Smooth muscle cell (in vitro differentiated cells): ENCODE measurements at regions not wholly inside any gene's neighbourhood (a gene's known extent, or its start where the extent isn't known, plus 50 kb on each side); places are given as distances from the start of the nearest gene placed in this dataset.

Experiments used
- DNase-seq: peaks from one replicate; lab custom pipeline; 2025; ENCODE audit not compliant: unreplicated experiment; lab: John Stamatoyannopoulos, UW
- H2AFZ ChIP-seq: fragments of 200-600 bp; sonication (generic); 2 replicates; pipeline ENCODE4 v1.6.0; 2016; ENCODE audit warnings: antibody characterized with exemption, low read depth, mild to moderate bottlenecking
- H3F3A ChIP-seq: fragments of 200-600 bp; sonication (generic); 2 replicates; pipeline ENCODE4 v1.6.0; 2017; ENCODE audit warnings: antibody characterized with exemption, low read depth
- H3K27ac ChIP-seq: fragments of 200-600 bp; sonication (generic); 2 replicates; pipeline ENCODE4 v1.5.1; 2016; ENCODE audit warnings: low read depth, mild to moderate bottlenecking
- H3K27me3 ChIP-seq: fragments of 200-600 bp; sonication (generic); 2 replicates; pipeline ENCODE4 v1.6.1; 2016; ENCODE audit warnings: low read depth, mild to moderate bottlenecking
- H3K36me3 ChIP-seq: fragments of 200-600 bp; sonication (generic); 2 replicates; pipeline ENCODE4 v1.5.1; 2016; ENCODE audit warnings: low read depth
- H3K4me1 ChIP-seq: fragments of 200-600 bp; sonication (generic); 2 replicates; pipeline ENCODE4 v1.5.1; 2016; ENCODE audit warnings: low read depth
- H3K4me2 ChIP-seq: fragments of 200-600 bp; sonication (generic); 2 replicates; pipeline ENCODE4 v1.6.0; 2016; ENCODE audit warnings: mild to moderate bottlenecking
- H3K4me3 ChIP-seq: fragments of 200-600 bp; sonication (generic); 2 replicates; pipeline ENCODE4 v1.5.1; 2016; ENCODE audit warnings: mild to moderate bottlenecking
- H3K79me2 ChIP-seq: fragments of 200-600 bp; sonication (generic); 2 replicates; pipeline ENCODE4 v1.6.0; 2016; ENCODE audit warnings: low read depth, mild to moderate bottlenecking
- H3K9ac ChIP-seq: fragments of 200-600 bp; sonication (generic); 2 replicates; pipeline ENCODE4 v1.6.0; 2016; ENCODE audit warnings: low read depth
- H3K9me3 ChIP-seq: fragments of 200-600 bp; sonication (generic); replicated peaks from 2 replicates; pipeline ENCODE4 v1.5.1; 2016; ENCODE audit warnings: low read depth
- H4K20me1 ChIP-seq: fragments of 200-600 bp; sonication (generic); 2 replicates; pipeline ENCODE4 v1.6.0; 2016; ENCODE audit warnings: low read depth
- WGBS: methylation state at CpG from one replicate; pipeline ENCODE4 v1.1.7; 2016; ENCODE audit warnings: low lambda C conversion rate; 5-methylcytosine and 5-hydroxymethylcytosine counted together
- TF ChIP-seq, protein P1 (sequence below): fragments of 200-600 bp; sonication (generic); IDR thresholded peaks from 2 replicates; pipeline ENCODE4 v1.5.1; 2017; ENCODE audit warnings: borderline replicate concordance, mild to moderate bottlenecking, antibody characterized with exemption; ENCODE audit not compliant: insufficient read depth, poor library complexity, severe bottlenecking

DNA sequence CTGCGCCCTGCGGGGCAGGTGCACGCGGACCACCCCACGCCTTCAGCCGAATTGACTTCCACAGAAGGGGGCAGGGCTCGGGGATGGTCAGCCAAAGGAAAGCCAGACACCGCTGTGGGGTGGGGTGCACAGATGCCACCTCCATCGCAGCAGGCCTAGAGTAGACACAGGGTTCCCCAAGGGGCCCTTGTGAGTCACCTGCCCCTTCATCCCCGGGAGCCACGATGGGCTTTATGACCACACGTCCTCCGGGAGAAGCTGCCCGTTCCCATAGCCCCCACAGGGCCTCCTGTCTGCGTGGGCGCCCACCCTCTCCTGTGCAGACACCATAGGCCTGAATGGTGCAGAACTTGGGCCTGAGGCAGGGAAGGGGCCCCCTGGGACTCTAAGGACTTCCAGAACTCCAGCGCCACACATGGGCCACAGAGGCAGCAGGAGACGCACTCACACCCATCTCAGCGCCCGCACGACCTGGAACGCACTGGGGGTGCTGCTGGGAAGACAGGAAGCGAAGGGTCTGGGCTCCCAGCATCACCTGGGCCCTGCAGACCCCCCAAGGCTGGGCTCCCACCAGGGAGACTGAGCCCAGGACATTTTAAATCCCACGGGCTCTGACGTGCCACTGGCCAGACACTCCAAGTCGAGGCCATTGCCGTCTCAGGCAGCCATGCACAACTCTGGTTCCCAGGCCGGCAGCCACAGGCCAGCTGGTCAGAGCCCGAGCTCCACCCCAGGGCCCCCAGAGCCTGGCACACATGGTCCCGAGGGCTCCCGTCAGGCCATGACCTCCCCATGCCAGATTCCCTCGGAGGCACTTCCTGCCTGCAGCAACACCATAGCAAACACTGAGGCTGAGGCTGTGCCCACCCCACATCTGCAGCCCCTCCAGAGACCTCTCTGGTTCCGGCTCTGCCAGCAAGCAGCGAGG is 134.2 kb downstream of the DLL1 start:
- Histone ChIP-seq H3K4me3 (no peak overlapping the region), H3F3A (no peaks in the 10 kb centered on the region), H3K36me3 (no peaks in the 10 kb centered on the region), H3K4me1 (peaks cover 17% of the 10 kb centered on the region), H3K9me3 (no peaks in the 10 kb centered on the region), H3K79me2 (no peaks in the 10 kb centered on the region), H2AFZ (no peak overlapping the region), H3K9ac (no peak overlapping the region), H3K4me2 (no peak overlapping the region), H3K27ac (no peak overlapping the region), H3K27me3 (no peaks in the 10 kb centered on the region), H4K20me1 (no peaks in the 10 kb centered on the region)
- DNase-seq = no peak
- 90% methylated on average over 34 of the region's 34 CpGs for WGBS
- TF ChIP-seq, protein P1, sequence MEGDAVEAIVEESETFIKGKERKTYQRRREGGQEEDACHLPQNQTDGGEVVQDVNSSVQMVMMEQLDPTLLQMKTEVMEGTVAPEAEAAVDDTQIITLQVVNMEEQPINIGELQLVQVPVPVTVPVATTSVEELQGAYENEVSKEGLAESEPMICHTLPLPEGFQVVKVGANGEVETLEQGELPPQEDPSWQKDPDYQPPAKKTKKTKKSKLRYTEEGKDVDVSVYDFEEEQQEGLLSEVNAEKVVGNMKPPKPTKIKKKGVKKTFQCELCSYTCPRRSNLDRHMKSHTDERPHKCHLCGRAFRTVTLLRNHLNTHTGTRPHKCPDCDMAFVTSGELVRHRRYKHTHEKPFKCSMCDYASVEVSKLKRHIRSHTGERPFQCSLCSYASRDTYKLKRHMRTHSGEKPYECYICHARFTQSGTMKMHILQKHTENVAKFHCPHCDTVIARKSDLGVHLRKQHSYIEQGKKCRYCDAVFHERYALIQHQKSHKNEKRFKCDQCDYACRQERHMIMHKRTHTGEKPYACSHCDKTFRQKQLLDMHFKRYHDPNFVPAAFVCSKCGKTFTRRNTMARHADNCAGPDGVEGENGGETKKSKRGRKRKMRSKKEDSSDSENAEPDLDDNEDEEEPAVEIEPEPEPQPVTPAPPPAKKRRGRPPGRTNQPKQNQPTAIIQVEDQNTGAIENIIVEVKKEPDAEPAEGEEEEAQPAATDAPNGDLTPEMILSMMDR = no peak

DNA sequence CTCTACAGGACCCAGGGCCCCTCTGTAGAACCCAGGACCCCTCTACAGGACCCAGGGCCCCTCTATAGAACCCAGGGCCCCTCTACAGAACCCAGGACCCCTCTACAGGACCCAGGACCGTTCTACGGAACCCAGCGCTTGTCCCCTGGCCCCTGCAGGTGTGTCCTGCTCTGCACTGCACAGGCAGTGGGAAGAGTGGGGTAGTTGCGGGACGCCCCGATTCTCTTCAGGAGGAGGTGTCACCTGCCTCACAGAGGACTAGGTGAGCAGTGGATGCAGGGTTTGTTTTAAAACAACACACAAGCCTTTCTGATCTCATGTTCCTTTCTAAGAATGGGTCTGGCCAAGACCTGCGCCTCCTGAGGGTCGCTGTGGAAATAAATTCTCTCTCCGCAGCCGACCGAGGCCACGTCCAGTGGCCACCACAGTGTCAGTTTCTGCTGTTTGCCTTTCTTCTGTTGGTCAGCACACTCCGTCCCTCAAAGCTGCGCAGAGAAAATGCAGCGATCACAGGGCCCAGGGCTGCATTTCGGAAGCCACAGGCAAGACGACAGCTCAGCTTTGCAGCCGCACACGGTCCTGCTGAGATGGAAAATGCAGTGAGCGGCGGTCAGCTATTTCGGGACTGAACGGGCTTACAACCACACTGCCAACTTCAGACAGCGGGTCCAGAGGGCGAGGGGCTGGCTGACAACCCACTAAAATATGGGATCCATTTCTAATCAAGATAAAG is 135.2 kb downstream of the DLL1 start:
- Histone ChIP-seq H3F3A (no peaks in the 10 kb centered on the region), H4K20me1 (no peaks in the 10 kb centered on the region), H3K27me3 (no peaks in the 10 kb centered on the region), H3K9me3 (no peaks in the 10 kb centered on the region), H3K4me3 (no peak overlapping the region), H3K4me2 (no peak overlapping the region), H3K9ac (no peak overlapping the region), H2AFZ (no peak overlapping the region), H3K27ac (no peak overlapping the region), H3K4me1 (peaks cover 17% of the 10 kb centered on the region), H3K36me3 (no peaks in the 10 kb centered on the region), H3K79me2 (no peaks in the 10 kb centered on the region)
- DNase-seq = no peak
- TF ChIP-seq, protein P1 = no peak
- WGBS = 80% methylated on average over 25 of the region's 25 CpGs

DNA sequence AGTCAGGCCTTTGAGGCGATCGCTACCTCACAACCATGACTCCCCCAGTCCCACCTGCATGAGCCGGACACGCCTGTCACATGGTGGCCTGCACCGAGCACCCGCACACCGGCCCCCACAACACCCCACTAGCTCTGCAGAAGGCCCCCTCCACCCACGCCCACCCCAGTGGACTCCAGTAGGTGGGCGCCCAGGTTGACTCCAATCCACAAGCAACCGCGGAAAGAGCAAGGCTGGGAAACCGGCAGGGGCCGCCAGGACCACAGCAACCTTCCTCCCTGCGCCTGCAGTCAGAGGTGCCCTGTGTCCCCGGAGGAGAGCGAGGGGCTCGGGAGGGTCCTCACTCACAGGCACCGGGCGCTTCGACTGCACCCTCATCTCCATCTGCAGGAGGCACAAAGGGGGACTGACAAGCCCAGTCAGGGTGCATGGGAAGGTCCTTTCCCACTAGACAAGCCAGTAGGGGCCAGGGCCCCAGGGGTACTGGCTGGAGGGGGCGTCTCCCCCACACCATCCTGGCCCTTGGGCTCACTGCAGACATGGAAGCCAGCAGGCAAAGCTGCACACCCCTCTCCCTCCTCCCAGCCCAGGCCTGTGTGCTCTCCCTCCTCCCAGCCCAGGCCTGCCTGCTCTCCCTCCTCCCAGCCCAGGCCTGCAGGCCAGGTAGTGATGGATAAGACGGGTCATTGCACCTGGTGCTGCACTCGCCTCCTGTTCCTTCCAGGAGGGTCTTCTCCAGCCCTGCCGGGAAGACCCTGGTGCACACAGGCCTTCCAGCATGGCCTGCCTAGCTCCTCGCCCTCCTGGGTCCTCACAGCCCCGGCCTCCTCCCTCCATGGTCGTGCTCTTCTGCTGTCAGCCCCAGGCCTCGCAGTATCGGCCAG is 137.2 kb downstream of the DLL1 start:
- Histone ChIP-seq H3K36me3 (no peaks in the 10 kb centered on the region), H3K4me1 (peaks cover 17% of the 10 kb centered on the region), H3K27ac (no peak overlapping the region), H3K4me3 (no peak overlapping the region), H3K79me2 (no peaks in the 10 kb centered on the region), H2AFZ (no peak overlapping the region), H4K20me1 (no peaks in the 10 kb centered on the region), H3K27me3 (no peaks in the 10 kb centered on the region), H3K9ac (no peak overlapping the region), H3K9me3 (no peaks in the 10 kb centered on the region), H3F3A (no peaks in the 10 kb centered on the region), H3K4me2 (no peak overlapping the region)
- TF ChIP-seq, protein P1 = no peak
- DNase-seq = no peak
- 91% methylated on average over 27 of the region's 29 CpGs for WGBS
